Transverse colon (tissue), 4 donors: ENCODE measurements at regions not wholly inside any gene's neighbourhood (a gene's known extent, or its start where the extent isn't known, plus 50 kb on each side); places are given as distances from the start of the nearest gene placed in this dataset.
"Not testable (repeated sequence)": the region's sequence is repeated elsewhere in the genome, so short reads cannot be mapped to it uniquely, and the experiment has no call there.

Experiments
- DNase-seq: peaks from one replicate; pipeline ENCODE4 v3.0.0-alpha.2; 2019
- H3K27ac ChIP-seq, 4 donors: fragments of 200-600 bp; sonication (generic); 2 replicates each; pipeline ENCODE4 v1.5.1; 2016 to 2018; ENCODE audit warnings: inconsistent platforms in 4 of 4
- H3K27me3 ChIP-seq: fragments of 200-600 bp; sonication (generic); 2 replicates; pipeline ENCODE4 v1.5.1; 2017; ENCODE audit warnings: inconsistent platforms
- H3K36me3 ChIP-seq, 4 donors: fragments of 200-600 bp; sonication (generic); 2 replicates each; pipeline ENCODE4 v1.5.1; 2017 to 2019; ENCODE audit warnings: inconsistent platforms in 4 of 4
- H3K4me1 ChIP-seq, 4 donors: fragments of 200-600 bp; sonication (generic); 2 replicates each; pipeline ENCODE4 v1.5.1; 2017 to 2020; ENCODE audit warnings: inconsistent platforms in 4 of 4
- H3K4me3 ChIP-seq, 4 donors: fragments of 200-600 bp; sonication (generic); 1 replicate in 1 of 4; 2 replicates in 3 of 4; pipeline versions ENCODE4 v1.5.1 to v1.6.1; 2017 to 2019; ENCODE audit warnings: inconsistent platforms in 4 of 4
- H3K9me3 ChIP-seq, 2 donors: fragments of 200-600 bp; sonication (generic); 2 replicates each; pipeline ENCODE4 v1.5.1; 2017 to 2019; ENCODE audit warnings: inconsistent platforms in 2 of 2
- WGBS, 2 donors: methylation state at CpG; one replicate each; pipeline ENCODE4 v1.1.5; 2018; ENCODE audit warnings: low coverage in 1 of 2; 5-methylcytosine and 5-hydroxymethylcytosine counted together
- in situ Hi-C, 4 donors: fragments of 200-750 bp; cut with MboI; loops; one replicate each; pipeline versions ENCODE4 v1.15.0 to v1.15.1; 2017; ENCODE audit warnings: low sequenced_read_pairs in 3 of 4, low pct_ligation_motif_present in 1 of 4, low pct_unique_long_range_greater_than_20kb in 1 of 4
- intact Hi-C: fragments of 100-400 bp; cut with DNase I; formaldehyde crosslinking; loops from one replicate; pipeline ENCODE4 v1.15.1; 2023; ENCODE audit warnings: low total_unique reads

DNA sequence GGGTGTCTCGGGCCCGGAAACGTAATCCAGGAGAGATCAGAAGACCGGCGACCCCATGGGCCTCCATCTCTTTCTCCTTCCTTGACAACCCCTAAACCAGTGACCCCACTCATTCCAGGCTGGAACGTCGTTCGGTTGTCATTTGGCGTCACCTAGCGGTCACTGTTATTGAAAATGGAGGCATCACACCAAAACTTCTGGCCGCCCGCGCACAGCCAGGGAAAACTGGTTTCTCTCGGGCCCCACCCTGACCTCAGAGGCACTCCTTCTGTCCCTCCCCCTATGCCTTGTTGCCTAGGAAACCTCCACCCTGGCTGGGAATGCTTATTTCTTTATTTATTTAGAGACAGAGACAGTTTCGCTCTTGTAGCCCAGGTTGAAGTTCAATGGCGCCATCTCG is 2327.3 kb upstream of the TPTE start:
- H3K27me3 ChIP-seq, DNase-seq, H3K36me3 ChIP-seq, H3K4me3 ChIP-seq, intact Hi-C loops, in situ Hi-C loops, H3K4me1 ChIP-seq, H3K27ac ChIP-seq, H3K9me3 ChIP-seq: not testable (repeated sequence)
- no CpG with 5 or more reads among the region's 17 CpGs for WGBS, 2 donors

DNA sequence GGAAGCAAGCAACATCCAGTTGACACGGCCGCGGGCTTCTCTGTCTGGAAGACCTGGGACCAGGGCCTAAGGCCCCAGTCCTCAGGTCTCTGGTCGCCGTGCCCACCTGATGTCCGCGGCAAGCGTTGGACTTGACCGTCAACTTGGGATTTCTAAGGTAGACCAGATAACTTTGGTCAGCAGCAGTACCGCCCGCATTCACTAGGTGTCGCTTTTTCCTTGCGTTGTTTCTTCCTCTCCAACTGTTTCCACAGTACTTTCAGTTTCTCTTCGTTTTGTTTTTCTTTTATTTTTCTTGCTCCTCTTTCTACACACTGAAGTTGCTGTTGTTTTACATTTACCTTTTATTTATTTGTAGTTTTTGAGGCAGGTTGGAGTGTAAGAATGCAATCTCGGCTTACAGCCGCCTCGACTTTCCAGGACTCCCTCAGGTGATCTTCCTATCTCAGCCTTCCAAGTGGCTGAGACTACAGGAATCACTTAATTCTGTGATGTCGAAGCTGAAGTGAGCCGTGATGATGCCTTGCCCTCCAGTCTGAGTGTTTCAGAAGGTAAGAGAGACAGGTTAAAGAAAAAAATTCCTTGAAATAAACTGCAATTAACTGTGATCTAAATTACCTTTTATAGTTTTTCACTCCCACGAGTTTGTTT is 2323.9 kb upstream of the TPTE start:
- H3K27ac ChIP-seq, H3K4me3 ChIP-seq, H3K36me3 ChIP-seq, in situ Hi-C loops, H3K27me3 ChIP-seq, H3K4me1 ChIP-seq, H3K9me3 ChIP-seq, intact Hi-C loops, DNase-seq: not testable (repeated sequence)
- no CpG with 5 or more reads among the region's 20 CpGs for WGBS, 2 donors

DNA sequence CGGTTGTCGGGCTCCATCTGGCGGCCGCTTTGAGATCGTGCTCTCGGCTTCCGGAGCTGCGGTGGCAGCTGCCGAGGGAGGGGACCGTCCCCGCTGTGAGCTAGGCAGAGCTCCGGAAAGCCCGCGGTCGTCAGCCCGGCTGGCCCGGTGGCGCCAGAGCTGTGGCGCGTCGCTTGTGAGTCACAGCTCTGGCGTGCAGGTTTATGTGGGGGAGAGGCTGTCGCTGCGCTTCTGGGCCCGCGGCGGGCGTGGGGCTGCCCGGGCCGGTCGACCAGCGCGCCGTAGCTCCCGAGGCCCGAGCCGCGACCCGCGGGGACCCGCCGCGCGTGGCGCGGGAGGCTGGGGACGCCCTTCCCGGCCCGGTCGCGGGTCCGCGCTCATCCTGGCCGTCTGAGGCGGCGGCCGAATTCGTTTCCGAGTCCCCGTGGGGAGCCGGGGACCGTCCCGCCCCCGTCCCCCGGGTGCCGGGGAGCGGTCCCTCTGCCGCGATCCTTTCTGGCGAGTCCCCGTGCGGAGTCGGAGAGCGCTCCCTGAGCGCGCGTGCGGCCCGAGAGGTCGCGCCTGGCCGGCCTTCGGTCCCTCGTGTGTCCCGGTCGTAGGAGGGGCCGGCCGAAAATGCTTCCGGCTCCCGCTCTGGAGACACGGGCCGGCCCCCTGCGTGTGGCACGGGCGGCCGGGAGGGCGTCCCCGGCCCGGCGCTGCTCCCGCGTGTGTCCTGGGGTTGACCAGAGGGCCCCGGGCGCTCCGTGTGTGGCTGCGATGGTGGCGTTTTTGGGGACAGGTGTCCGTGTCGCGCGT is 2316.1 kb upstream of the TPTE start:
- H3K27me3 ChIP-seq, H3K36me3 ChIP-seq, H3K4me3 ChIP-seq, H3K4me1 ChIP-seq, DNase-seq, in situ Hi-C loops, H3K9me3 ChIP-seq, intact Hi-C loops, H3K27ac ChIP-seq: not testable (repeated sequence)
- WGBS, 2 donors, result no CpG with 5 or more reads among the region's 111 CpGs

DNA sequence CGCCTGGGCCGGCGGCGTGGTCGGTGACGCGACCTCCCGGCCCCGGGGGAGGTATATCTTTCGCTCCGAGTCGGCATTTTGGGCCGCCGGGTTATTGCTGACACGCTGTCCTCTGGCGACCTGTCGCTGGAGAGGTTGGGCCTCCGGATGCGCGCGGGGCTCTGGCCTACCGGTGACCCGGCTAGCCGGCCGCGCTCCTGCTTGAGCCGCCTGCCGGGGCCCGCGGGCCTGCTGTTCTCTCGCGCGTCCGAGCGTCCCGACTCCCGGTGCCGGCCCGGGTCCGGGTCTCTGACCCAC is 2315.5 kb upstream of the TPTE start:
- H3K4me3 ChIP-seq, H3K9me3 ChIP-seq, H3K27ac ChIP-seq, H3K4me1 ChIP-seq, H3K27me3 ChIP-seq, in situ Hi-C loops, intact Hi-C loops, DNase-seq, H3K36me3 ChIP-seq: not testable (repeated sequence)
- WGBS, 2 donors, result no CpG with 5 or more reads among the region's 40 CpGs

DNA sequence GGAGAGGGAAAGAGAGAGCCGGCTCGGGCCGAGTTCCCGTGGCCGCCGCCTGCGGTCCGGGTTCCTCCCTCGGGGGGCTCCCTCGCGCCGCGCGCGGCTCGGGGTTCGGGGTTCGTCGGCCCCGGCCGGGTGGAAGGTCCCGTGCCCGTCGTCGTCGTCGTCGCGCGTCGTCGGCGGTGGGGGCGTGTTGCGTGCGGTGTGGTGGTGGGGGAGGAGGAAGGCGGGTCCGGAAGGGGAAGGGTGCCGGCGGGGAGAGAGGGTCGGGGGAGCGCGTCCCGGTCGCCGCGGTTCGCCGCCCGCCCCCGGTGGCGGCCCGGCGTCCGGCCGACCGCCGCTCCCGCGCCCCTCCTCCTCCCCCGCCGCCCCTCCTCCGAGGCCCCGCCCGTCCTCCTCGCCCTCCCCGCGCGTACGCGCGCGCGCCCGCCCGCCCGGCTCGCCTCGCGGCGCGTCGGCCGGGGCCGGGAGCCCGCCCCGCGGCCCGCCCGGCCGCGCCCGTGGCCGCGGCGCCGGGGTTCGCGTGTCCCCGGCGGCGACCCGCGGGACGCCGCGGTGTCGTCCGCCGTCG is 2308.3 kb upstream of the TPTE start:
- H3K27ac ChIP-seq, H3K4me3 ChIP-seq, H3K27me3 ChIP-seq, in situ Hi-C loops, H3K9me3 ChIP-seq, H3K4me1 ChIP-seq, intact Hi-C loops, H3K36me3 ChIP-seq: not testable (repeated sequence)
- 60% methylated on average over 37 of the region's 111 CpGs; no CpG with 5 or more reads in 1 of the 2 donors for WGBS, 2 donors
- peak; percentile 29 for DNase-seq

DNA sequence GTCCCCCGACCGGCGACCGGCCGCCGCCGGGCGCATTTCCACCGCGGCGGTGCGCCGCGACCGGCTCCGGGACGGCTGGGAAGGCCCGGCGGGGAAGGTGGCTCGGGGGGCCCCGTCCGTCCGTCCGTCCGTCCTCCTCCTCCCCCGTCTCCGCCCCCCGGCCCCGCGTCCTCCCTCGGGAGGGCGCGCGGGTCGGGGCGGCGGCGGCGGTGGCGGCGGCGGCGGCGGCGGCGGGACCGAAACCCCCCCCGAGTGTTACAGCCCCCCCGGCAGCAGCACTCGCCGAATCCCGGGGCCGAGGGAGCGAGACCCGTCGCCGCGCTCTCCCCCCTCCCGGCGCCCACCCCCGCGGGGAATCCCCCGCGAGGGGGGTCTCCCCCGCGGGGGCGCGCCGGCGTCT is 2306.8 kb upstream of the TPTE start:
- H3K9me3 ChIP-seq, H3K4me1 ChIP-seq, H3K27me3 ChIP-seq, H3K36me3 ChIP-seq, in situ Hi-C loops, H3K4me3 ChIP-seq, intact Hi-C loops, H3K27ac ChIP-seq, DNase-seq: not testable (repeated sequence)
- WGBS, 2 donors, result no CpG with 5 or more reads among the region's 70 CpGs

DNA sequence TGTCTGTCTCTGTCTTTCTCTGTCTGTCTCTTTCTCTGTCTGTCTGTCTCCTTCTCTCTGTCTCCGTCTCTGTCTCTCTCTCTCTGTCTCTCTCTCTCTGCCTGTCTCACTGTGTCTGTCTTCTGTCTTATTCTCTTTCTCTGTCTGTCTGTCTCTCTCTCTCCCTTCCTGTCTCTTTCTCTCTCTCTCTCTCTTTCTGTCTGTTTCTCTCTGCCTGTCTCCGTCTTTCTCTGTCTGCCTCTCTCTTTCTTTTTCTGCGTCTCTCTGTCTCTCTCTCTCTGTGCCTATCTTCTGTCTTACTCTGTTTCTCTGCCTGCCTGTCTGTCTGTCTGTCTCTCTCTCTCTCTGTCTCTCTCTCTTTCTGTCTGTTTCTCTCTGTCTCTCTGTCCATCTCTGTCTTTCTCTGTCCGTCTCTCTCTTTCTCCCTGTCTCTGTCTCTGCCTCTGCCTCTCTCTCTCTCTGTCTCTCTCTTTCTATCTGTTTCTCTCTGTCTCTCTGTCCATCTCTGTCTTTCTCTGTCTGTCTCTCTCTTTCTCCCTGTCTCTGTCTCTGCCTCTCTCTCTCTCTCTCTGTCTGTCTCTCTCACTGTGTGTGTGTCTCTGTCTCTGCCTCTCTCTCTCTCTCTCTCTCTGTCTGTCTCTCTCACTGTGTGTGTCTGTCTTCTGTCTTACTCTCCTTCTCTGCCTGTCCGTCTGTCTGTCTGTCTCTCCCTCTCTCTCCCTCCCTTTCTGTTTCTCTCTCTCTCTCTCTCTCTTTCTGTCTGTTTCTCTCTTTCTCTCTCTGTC is 2291.8 kb upstream of the TPTE start:
- WGBS, 2 donors, result no CpG with 5 or more reads among the region's 5 CpGs
- DNase-seq, in situ Hi-C loops, H3K36me3 ChIP-seq, intact Hi-C loops, H3K27ac ChIP-seq, H3K4me1 ChIP-seq, H3K4me3 ChIP-seq, H3K27me3 ChIP-seq: not testable (repeated sequence)
- peaks cover 3 to 11% of the 10 kb centered on the region in 2 donors for H3K9me3 ChIP-seq

DNA sequence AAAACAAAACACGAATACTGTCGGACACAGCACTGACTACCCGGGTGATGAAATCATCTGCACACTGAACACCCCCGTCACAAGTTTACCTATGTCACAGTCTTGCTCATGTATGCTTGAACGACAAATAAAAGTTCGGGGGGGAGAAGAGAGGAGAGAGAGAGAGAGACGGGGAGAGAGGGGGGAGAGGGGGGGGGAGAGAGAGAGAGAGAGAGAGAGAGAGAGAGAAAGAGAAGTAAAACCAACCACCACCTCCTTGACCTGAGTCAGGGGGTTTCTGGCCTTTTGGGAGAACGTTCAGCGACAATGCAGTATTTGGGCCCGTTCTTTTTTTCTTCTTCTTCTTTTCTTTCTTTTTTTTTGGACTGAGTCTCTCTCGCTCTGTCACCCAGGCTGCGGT is 2290.1 kb upstream of the TPTE start:
- WGBS, 2 donors, result 84% methylated on average over 3 of the region's 12 CpGs; no CpG with 5 or more reads in 1 of the 2 donors
- H3K27me3 ChIP-seq, DNase-seq, in situ Hi-C loops, H3K27ac ChIP-seq, H3K36me3 ChIP-seq, H3K4me1 ChIP-seq, H3K4me3 ChIP-seq, intact Hi-C loops: not testable (repeated sequence)
- H3K9me3 ChIP-seq, result peaks cover 3 to 11% of the 10 kb centered on the region in 2 donors

DNA sequence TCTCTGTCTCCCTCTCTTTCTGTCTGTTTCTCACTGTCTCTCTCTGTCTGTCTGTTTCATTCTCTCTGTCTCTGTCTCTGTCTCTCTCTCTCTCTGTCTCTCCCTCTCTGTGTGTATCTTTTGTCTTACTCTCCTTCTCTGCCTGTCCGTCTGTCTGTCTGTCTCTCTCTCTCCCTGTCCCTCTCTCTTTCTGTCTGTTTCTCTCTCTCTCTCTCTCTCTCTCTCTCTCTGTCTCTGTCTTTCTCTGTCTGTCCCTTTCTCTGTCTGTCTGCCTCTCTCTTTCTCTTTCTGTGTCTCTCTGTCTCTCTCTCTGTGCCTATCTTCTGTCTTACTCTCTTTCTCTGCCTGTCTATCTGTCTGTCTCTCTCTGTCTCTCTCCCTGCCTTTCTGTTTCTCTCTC is 2288.4 kb upstream of the TPTE start:
- H3K27me3 ChIP-seq, H3K4me3 ChIP-seq, in situ Hi-C loops, H3K27ac ChIP-seq, intact Hi-C loops, DNase-seq, H3K4me1 ChIP-seq, H3K36me3 ChIP-seq: not testable (repeated sequence)
- WGBS, 2 donors, result 64 to 71% methylated on average over 1 of the region's 1 CpG
- peaks cover 3 to 11% of the 10 kb centered on the region in 2 donors for H3K9me3 ChIP-seq

DNA sequence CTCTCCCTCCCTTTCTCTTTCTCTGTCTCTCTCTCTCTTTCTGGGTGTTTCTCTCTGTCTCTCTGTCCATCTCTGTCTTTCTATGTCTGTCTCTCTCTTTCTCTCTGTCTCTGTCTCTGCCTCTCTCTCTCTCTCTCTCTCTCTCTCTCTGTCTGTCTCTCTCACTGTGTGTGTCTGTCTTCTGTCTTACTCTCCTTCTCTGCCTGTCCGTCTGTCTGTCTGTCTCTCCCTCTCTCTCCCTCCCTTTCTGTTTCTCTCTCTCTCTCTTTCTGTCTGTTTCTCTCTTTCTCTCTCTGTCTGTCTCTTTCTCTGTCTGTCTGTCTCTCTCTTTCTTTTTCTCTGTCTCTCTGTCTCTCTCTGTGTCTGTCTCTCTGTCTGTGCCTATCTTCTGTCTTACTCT is 2287.3 kb upstream of the TPTE start:
- H3K9me3 ChIP-seq, H3K4me1 ChIP-seq, H3K4me3 ChIP-seq, H3K27me3 ChIP-seq, in situ Hi-C loops, intact Hi-C loops, H3K27ac ChIP-seq, DNase-seq, H3K36me3 ChIP-seq: not testable (repeated sequence)
- whole genome bisulfite sequencing, 2 donors, result 73 to 75% methylated on average over 1 of the region's 1 CpG
